Panc1 (cell line): ENCODE measurements at regions not wholly inside any gene's neighbourhood (a gene's known extent, or its start where the extent isn't known, plus 50 kb on each side); places are given as distances from the start of the nearest gene placed in this dataset.

ENCODE experiments used
- ATAC-seq: fragments of 200-7000 bp; cut with Tn5 transposase; 2 replicates; pipeline ENCODE4 v1.9.1; 2020; ENCODE audit warnings: mild to moderate bottlenecking, moderate library complexity
- BruUV-seq: library from RNA; stranded (reverse); fragments of 400-500 nt; replicated peaks from 2 replicates; lab custom pipeline; 2021; lab: Mats Ljungman, UMichigan
- CTCF ChIA-PET: fragments of 300-600 bp; sonication (Branson Sonifier 250); formaldehyde crosslinking; loops from one replicate; lab custom pipeline; 2022; ENCODE audit warnings: antibody characterized with exemption; lab: Charles Lee
- POLR2A ChIA-PET: fragments of 300-600 bp; sonication (Branson Sonifier 250); formaldehyde crosslinking; loops from one replicate; lab custom pipeline; 2022; ENCODE audit warnings: antibody characterized with exemption; lab: Charles Lee
- DNase-seq: peaks from one replicate; pipeline ENCODE4 v3.0.0-alpha.2; 2010; ENCODE audit warnings: low read depth, low spot score
- H3K27ac ChIP-seq: 2 replicates; pipeline ENCODE4 v1.5.1; 2011; ENCODE audit warnings: mild to moderate bottlenecking, low read length, inconsistent platforms
- H3K27me3 ChIP-seq: fragments of 200-500 bp; sonication (Bioruptor generic); 2 replicates; pipeline ENCODE4 v1.6.0; 2014; ENCODE audit warnings: low read length, inconsistent platforms; ENCODE audit not compliant: control insufficient read depth, insufficient read depth
- H3K36me3 ChIP-seq: fragments of 200-500 bp; sonication (Bioruptor generic); 2 replicates; pipeline ENCODE4 v1.5.1; 2014; ENCODE audit warnings: inconsistent platforms, mild to moderate bottlenecking, low read length, moderate library complexity; ENCODE audit not compliant: control insufficient read depth, insufficient read depth
- H3K4me1 ChIP-seq: 2 replicates; pipeline ENCODE4 v1.5.1; 2011; ENCODE audit warnings: inconsistent platforms, mild to moderate bottlenecking, low read length, moderate library complexity; ENCODE audit not compliant: control insufficient read depth, insufficient read depth
- H3K4me3 ChIP-seq, 2 experiments: 2 replicates each; pipeline ENCODE4 v1.5.1; 2011 to 2012; ENCODE audit warnings: low read depth in 2 of 2, low read length in 2 of 2, mild to moderate bottlenecking in 2 of 2, inconsistent platforms in 1 of 2, moderate library complexity in 1 of 2
- H3K9me3 ChIP-seq: fragments of 200-500 bp; sonication (Bioruptor generic); 2 replicates; pipeline ENCODE4 v1.5.1; 2014; ENCODE audit warnings: low read depth, mild to moderate bottlenecking, inconsistent platforms, low read length, moderate library complexity; ENCODE audit not compliant: control insufficient read depth, insufficient read depth
- POLR2AphosphoS5 ChIP-seq: IDR thresholded peaks from 2 replicates; pipeline ENCODE4 v1.6.1; 2012; ENCODE audit warnings: mild to moderate bottlenecking, low read depth, low read length, moderate library complexity
- SIN3A ChIP-seq: IDR thresholded peaks from 2 replicates; pipeline ENCODE4 v1.6.1; 2012; ENCODE audit warnings: low read depth, mild to moderate bottlenecking, low read length, moderate library complexity, borderline replicate concordance; ENCODE audit not compliant: insufficient read depth
- TCF7L2 ChIP-seq: IDR thresholded peaks from 2 replicates; pipeline ENCODE4 v1.6.1; 2011; ENCODE audit warnings: mild to moderate bottlenecking, low read depth, low read length, inconsistent platforms
- in situ Hi-C: cut with HindIII; loops from 2 replicates; pipeline ENCODE4 v1.10.0; 2016; ENCODE audit warnings: low sequenced_read_pairs, low pct_unique_long_range_greater_than_20kb
- intact Hi-C: fragments of 100-400 bp; cut with micrococcal nuclease; formaldehyde crosslinking; loops from one replicate; pipeline ENCODE4 v1.10.0; 2022; ENCODE audit not compliant: unreplicated experiment
- TF ChIP-seq, protein P1 (sequence below), 2 experiments: IDR thresholded peaks; 2 replicates each; pipeline ENCODE4 v1.6.1; 2011 to 2012; ENCODE audit warnings: low read depth in 2 of 2, control low read depth in 1 of 2, low read length in 1 of 2, mild to moderate bottlenecking in 1 of 2, moderate library complexity in 1 of 2; ENCODE audit not compliant: insufficient read depth in 1 of 2
- TF ChIP-seq, protein P2 (sequence below): fragments of 450-650 bp; IDR thresholded peaks from 2 replicates; pipeline ENCODE4 v1.5.1; 2017; ENCODE audit warnings: mild to moderate bottlenecking

DNA sequence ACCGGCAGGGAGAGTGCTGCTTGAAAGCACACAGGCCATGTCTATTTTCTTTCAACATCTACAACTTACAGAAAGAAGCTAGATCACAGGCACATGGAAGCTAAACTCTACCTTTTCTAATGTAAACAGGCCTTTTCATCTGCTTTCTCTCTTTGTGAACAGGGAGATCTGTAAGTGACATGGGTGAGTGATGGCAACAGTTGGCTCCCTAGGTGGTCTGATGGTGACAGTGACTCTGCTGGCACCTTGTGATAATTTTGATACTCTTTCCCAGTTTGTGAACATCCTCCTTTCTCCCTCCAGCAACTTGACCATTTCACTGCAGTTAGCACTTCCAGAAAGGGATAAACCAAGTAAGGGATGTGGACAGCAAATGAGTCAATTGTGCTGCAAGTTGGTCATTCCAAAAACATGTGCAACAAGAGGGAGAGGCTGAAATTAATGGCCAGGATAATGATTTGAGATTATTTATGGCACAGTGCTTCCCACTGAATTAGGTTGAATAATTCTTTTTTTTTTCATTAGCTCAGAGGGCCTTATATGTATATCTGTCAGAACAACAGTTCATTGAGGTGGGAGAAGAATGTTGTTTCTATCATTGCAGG is 89.5 kb downstream of the XCL2 start:
- no peak overlapping the region for H3K4me3 ChIP-seq
- H3K4me1 ChIP-seq = no peaks in the 10 kb centered on the region
- no peak overlapping the region for H3K27ac ChIP-seq
- intact Hi-C loops = no loop called here
- DNase-seq (no peak), ATAC-seq (no peak)
- 0 out of 2 replicates have a peak, but pooled peaks cover 6% of the 10 kb centered on the region for H3K9me3 ChIP-seq
- in situ Hi-C loops = no loop called here
- TF ChIP-seq SIN3A (no peak), POLR2AphosphoS5 (no peak), TCF7L2 (no peak)
- TF ChIP-seq, protein P1, sequence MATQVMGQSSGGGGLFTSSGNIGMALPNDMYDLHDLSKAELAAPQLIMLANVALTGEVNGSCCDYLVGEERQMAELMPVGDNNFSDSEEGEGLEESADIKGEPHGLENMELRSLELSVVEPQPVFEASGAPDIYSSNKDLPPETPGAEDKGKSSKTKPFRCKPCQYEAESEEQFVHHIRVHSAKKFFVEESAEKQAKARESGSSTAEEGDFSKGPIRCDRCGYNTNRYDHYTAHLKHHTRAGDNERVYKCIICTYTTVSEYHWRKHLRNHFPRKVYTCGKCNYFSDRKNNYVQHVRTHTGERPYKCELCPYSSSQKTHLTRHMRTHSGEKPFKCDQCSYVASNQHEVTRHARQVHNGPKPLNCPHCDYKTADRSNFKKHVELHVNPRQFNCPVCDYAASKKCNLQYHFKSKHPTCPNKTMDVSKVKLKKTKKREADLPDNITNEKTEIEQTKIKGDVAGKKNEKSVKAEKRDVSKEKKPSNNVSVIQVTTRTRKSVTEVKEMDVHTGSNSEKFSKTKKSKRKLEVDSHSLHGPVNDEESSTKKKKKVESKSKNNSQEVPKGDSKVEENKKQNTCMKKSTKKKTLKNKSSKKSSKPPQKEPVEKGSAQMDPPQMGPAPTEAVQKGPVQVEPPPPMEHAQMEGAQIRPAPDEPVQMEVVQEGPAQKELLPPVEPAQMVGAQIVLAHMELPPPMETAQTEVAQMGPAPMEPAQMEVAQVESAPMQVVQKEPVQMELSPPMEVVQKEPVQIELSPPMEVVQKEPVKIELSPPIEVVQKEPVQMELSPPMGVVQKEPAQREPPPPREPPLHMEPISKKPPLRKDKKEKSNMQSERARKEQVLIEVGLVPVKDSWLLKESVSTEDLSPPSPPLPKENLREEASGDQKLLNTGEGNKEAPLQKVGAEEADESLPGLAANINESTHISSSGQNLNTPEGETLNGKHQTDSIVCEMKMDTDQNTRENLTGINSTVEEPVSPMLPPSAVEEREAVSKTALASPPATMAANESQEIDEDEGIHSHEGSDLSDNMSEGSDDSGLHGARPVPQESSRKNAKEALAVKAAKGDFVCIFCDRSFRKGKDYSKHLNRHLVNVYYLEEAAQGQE (IDR thresholded peaks at IDR 0.05; ENCODE audit: insufficient read depth in 1 of 2, low read depth in 2 of 2, low read length in 1 of 2) = no peak
- TF ChIP-seq, protein P2, sequence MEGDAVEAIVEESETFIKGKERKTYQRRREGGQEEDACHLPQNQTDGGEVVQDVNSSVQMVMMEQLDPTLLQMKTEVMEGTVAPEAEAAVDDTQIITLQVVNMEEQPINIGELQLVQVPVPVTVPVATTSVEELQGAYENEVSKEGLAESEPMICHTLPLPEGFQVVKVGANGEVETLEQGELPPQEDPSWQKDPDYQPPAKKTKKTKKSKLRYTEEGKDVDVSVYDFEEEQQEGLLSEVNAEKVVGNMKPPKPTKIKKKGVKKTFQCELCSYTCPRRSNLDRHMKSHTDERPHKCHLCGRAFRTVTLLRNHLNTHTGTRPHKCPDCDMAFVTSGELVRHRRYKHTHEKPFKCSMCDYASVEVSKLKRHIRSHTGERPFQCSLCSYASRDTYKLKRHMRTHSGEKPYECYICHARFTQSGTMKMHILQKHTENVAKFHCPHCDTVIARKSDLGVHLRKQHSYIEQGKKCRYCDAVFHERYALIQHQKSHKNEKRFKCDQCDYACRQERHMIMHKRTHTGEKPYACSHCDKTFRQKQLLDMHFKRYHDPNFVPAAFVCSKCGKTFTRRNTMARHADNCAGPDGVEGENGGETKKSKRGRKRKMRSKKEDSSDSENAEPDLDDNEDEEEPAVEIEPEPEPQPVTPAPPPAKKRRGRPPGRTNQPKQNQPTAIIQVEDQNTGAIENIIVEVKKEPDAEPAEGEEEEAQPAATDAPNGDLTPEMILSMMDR = no peak
- CTCF ChIA-PET = no interaction called here
- H3K27me3 ChIP-seq = no peaks in the 10 kb centered on the region; the same call in 1 of the 2 replicates
- POLR2A ChIA-PET = no interaction called here
- no peaks in the 10 kb centered on the region for H3K36me3 ChIP-seq
- no TSS peak for BruUV-seq

DNA sequence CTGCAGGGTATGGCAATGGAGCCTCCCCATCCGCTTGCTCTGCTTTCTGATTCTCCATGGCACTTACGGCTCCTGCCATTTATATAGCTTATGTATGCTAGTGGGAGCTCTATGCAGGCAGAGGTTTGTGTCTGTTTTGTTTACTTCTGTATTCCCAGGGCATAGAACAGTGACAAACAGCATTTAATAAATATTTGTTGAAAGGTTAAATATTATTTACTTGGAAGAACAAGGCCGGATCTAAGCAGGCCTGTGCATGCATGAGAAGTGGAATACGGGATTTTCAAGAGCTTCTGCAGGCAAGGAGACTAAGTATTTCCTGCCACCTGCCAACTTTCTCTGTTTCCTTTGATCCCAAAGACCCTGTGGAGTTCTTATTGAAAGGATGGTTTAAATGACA is 90.7 kb downstream of the XCL2 start:
- no TSS peak for BruUV-seq
- Histone ChIP-seq H3K4me1 (no peaks in the 10 kb centered on the region), H3K36me3 (no peaks in the 10 kb centered on the region), H3K9me3 (0 out of 2 replicates have a peak, but pooled peaks cover 6% of the 10 kb centered on the region), H3K27me3 (no peaks in the 10 kb centered on the region; the same call in 1 of the 2 replicates), H3K27ac (no peak overlapping the region), H3K4me3 (no peak overlapping the region)
- ChIA-PET POLR2A (no interaction called here), CTCF (no interaction called here)
- intact Hi-C loops (no loop called here), in situ Hi-C loops (no loop called here)
- ATAC-seq (no peak), DNase-seq (no peak)
- TF ChIP-seq TCF7L2 (no peak), SIN3A (no peak), POLR2AphosphoS5 (no peak)
- TF ChIP-seq, protein P2 = no peak
- TF ChIP-seq, protein P1 (IDR thresholded peaks at IDR 0.05; ENCODE audit: insufficient read depth in 1 of 2, low read depth in 2 of 2, low read length in 1 of 2) = no peak
